ENCODE measurements at regions not wholly inside any gene's neighbourhood (a gene's known extent, or its start where the extent isn't known, plus 50 kb on each side); places are given as distances from the start of the nearest gene placed in this dataset.

DNA sequence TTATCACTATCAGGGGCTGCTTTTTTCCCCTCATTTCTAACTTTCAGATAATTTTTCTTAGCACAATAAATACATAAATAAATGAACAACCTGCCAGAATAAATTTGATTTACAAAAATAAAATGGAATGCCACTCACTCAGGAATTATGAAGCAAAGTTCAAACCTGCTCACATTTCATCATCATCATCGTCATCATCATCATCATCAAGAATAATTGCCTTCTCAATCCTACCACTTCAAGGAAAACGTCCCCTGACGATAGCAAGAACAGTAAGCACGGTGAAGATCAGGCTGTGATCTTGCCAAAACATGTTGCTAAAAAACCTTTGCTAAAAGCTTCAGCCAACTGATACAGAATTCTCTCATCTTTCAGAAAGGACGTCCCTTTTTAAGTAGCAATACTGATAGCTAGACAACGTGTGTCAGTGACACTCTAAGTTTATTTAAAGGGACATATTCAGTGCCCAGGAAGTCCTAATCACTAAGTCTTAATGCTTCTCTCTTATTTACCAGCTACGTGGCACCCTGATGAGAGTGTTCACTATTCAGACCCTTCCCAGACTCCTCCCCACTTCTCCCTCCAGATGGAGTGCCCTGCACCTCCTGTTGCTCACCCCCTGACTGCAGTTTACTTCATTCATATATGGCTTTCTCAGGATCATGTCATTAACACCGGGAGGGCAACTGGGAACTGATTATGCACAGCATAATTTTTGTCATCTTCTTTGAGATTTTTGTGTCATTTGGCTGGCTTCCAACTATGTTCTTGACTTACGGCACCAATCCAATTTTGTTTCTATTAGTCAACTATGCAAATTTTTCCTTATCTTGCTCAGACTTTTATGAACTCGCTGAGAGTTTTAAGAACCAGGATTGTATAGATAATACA, 200.1 kb upstream of the GUCY1A2 start:
- no peaks in the 10 kb centered on the region for H3K9me3 ChIP-seq (ENCODE audit: control insufficient read depth, low read length)
- DNase-seq (ENCODE audit: low read depth) = no peak
- no peaks in the 10 kb centered on the region for H3K27me3 ChIP-seq (replicated peaks; ENCODE audit: control insufficient read depth, insufficient read depth, low read length)
- H3K9ac ChIP-seq (ENCODE audit: low read length) = no peak overlapping the region
- no peaks in the 10 kb centered on the region for H3K4me1 ChIP-seq (ENCODE audit: control insufficient read depth, insufficient read depth, low read length)
- H3K4me3 ChIP-seq (ENCODE audit: low read length) = no peak overlapping the region
- no peaks in the 10 kb centered on the region for H3K36me3 ChIP-seq (ENCODE audit: control insufficient read depth, insufficient read depth, low read length, severe bottlenecking)

DNA sequence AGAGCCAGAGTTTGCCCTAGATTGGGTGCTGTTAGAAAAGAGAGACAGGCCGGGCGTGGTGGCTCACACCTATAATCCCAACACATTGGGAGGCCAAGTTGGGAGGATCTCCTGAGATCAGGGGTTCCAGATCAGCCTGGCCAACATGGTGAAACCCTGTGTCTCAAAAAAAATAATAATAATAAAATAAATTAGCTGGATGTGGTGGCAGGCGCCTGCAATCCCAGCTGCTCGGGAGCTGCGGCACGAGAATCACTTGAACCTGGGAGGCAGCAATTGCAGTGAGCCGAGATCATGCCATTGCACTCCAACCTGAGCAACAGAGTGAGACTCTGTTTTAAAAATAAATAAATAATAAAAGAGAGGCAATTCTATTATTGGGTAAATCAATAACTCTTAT, 199.2 kb upstream of the GUCY1A2 start:
- no peaks in the 10 kb centered on the region for H3K9me3 ChIP-seq (ENCODE audit: control insufficient read depth, low read length)
- H3K27me3 ChIP-seq (replicated peaks; ENCODE audit: control insufficient read depth, insufficient read depth, low read length) = no peaks in the 10 kb centered on the region
- no peak overlapping the region for H3K4me3 ChIP-seq (ENCODE audit: low read length)
- H3K4me1 ChIP-seq (ENCODE audit: control insufficient read depth, insufficient read depth, low read length) = no peaks in the 10 kb centered on the region
- DNase-seq (ENCODE audit: low read depth) = no peak
- no peaks in the 10 kb centered on the region for H3K36me3 ChIP-seq (ENCODE audit: control insufficient read depth, insufficient read depth, low read length, severe bottlenecking)
- H3K9ac ChIP-seq (ENCODE audit: low read length) = no peak overlapping the region

DNA sequence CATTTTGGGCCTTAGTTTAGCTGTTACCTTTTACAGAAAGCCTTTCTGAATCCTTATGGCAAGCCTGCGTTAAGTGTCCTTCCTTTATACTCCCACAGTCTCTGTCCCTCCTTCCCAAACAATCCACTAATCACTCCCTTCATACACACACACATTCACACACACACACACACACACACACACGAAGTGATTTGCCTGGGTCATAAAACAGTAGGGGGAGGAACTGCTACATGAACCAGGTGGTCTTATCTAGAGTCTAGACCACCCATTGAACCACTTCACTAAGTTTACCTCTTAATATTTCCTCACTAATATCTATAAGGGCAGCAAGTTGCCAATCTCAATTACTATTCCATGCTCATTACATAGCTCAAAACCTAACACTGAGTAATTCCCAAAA, 196.7 kb upstream of the GUCY1A2 start:
- no peaks in the 10 kb centered on the region for H3K4me1 ChIP-seq (ENCODE audit: control insufficient read depth, insufficient read depth, low read length)
- H3K36me3 ChIP-seq (ENCODE audit: control insufficient read depth, insufficient read depth, low read length, severe bottlenecking) = no peaks in the 10 kb centered on the region
- no peaks in the 10 kb centered on the region for H3K9me3 ChIP-seq (ENCODE audit: control insufficient read depth, low read length)
- no peak for DNase-seq (ENCODE audit: low read depth)
- no peak overlapping the region for H3K4me3 ChIP-seq (ENCODE audit: low read length)
- H3K9ac ChIP-seq (ENCODE audit: low read length) = no peak overlapping the region
- no peaks in the 10 kb centered on the region for H3K27me3 ChIP-seq (replicated peaks; ENCODE audit: control insufficient read depth, insufficient read depth, low read length)

DNA sequence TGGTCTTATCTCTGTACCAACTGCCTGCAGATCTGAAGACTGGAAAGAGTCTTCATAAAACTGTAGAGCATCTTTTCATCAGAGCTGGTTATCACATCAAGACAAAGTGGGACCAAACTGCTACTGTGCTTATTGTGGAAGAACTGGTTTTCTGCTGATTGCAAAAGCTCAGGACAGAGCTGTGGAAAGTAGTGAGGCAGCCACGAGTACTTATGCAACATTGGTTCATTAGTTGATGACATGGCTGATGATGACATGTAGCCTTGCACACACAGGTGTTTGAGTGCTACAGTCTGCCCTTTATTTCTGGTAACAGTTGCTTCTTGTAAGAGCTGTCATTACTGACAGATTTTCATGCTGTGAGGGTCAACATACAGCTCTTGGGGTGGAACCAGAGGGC, 185.4 kb upstream of the GUCY1A2 start:
- no peak overlapping the region for H3K9ac ChIP-seq (ENCODE audit: low read length)
- H3K4me1 ChIP-seq (ENCODE audit: control insufficient read depth, insufficient read depth, low read length) = peaks cover 4% of the 10 kb centered on the region
- H3K27me3 ChIP-seq (replicated peaks; ENCODE audit: control insufficient read depth, insufficient read depth, low read length) = no peaks in the 10 kb centered on the region
- DNase-seq (ENCODE audit: low read depth) = no peak
- no peak overlapping the region for H3K4me3 ChIP-seq (ENCODE audit: low read length)
- no peaks in the 10 kb centered on the region for H3K36me3 ChIP-seq (ENCODE audit: control insufficient read depth, insufficient read depth, low read length, severe bottlenecking)
- H3K9me3 ChIP-seq (ENCODE audit: control insufficient read depth, low read length) = no peaks in the 10 kb centered on the region

DNA sequence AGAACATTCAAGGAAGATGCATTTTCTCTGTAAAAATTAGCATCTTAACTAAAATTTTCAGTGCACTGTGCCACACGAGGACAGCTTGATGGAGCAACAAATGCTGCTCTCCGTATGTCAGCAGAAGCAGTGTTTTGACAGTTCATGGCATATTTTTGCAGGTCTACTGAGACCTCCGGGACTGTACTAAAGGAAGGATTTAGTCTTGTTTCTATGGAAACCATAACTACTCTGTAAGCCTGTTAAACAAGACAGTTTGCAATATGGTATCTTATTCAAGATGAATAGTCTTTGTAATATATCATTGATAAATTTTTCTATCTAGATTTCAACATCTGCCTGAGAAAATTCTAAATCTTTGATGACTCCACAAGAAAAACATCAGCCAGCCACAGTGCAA, 184.0 kb upstream of the GUCY1A2 start:
- Histone ChIP-seq H3K27me3 (replicated peaks; ENCODE audit: control insufficient read depth, insufficient read depth, low read length) (no peaks in the 10 kb centered on the region), H3K4me3 (ENCODE audit: low read length) (no peak overlapping the region), H3K9me3 (ENCODE audit: control insufficient read depth, low read length) (no peaks in the 10 kb centered on the region), H3K36me3 (ENCODE audit: control insufficient read depth, insufficient read depth, low read length, severe bottlenecking) (no peaks in the 10 kb centered on the region), H3K4me1 (ENCODE audit: control insufficient read depth, insufficient read depth, low read length) (peaks cover 11% of the 10 kb centered on the region), H3K9ac (ENCODE audit: low read length) (no peak overlapping the region)
- DNase-seq (ENCODE audit: low read depth) = no peak

DNA sequence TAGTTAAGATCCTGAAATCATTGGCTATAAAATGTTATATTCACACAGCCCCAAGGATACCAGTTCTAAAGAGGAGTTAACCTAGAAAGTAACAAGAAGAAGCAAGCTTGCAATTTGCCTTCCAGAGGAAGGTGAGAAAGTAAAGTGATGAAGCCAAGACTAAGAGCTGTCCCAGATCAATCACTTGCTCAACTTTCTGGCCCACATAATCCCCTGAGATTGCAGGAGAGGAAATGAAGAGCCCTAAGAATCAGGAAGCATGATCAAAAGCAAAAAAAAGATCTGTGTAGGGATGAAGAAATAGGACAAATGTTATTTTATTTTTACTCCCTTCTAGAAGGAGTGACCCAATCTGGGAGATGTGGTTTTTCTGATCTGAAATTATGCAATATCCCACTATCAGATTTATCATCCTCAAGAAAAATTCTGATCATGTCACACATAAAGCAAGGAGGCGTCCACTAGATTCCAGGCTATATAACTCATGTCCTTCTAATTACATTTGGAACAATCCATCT, 180.3 kb upstream of the GUCY1A2 start:
- Histone ChIP-seq H3K36me3 (ENCODE audit: control insufficient read depth, insufficient read depth, low read length, severe bottlenecking) (no peaks in the 10 kb centered on the region), H3K4me1 (ENCODE audit: control insufficient read depth, insufficient read depth, low read length) (peaks cover 11% of the 10 kb centered on the region), H3K27me3 (replicated peaks; ENCODE audit: control insufficient read depth, insufficient read depth, low read length) (no peaks in the 10 kb centered on the region), H3K9ac (ENCODE audit: low read length) (no peak overlapping the region), H3K4me3 (ENCODE audit: low read length) (no peak overlapping the region), H3K9me3 (ENCODE audit: control insufficient read depth, low read length) (no peaks in the 10 kb centered on the region)
- no peak for DNase-seq (ENCODE audit: low read depth)

DNA sequence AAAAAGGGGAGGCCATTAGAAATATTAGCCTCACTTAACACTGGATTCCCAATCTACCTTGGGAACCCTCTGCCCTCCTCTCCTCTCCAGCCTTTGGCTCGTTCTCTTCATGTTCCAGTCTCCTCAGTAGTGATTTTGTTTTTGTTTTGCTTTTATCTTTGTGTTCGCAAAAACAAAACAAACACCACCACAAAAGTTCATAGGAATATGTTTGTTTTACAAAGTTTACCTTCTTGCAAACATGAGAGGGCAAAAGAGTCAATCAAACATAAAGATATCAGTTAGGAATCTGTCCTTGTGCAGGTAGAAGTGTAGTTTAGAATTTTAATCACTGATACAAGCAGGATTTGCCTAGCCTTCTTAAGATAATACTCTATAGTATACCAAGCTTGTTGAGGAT, 179.7 kb upstream of the GUCY1A2 start:
- H3K36me3 ChIP-seq (ENCODE audit: control insufficient read depth, insufficient read depth, low read length, severe bottlenecking) = no peaks in the 10 kb centered on the region
- peaks cover 4% of the 10 kb centered on the region for H3K9me3 ChIP-seq (ENCODE audit: control insufficient read depth, low read length)
- peaks cover 11% of the 10 kb centered on the region for H3K4me1 ChIP-seq (ENCODE audit: control insufficient read depth, insufficient read depth, low read length)
- DNase-seq (ENCODE audit: low read depth) = no peak
- H3K4me3 ChIP-seq (ENCODE audit: low read length) = no peak overlapping the region
- no peaks in the 10 kb centered on the region for H3K27me3 ChIP-seq (replicated peaks; ENCODE audit: control insufficient read depth, insufficient read depth, low read length)
- no peak overlapping the region for H3K9ac ChIP-seq (ENCODE audit: low read length)

DNA sequence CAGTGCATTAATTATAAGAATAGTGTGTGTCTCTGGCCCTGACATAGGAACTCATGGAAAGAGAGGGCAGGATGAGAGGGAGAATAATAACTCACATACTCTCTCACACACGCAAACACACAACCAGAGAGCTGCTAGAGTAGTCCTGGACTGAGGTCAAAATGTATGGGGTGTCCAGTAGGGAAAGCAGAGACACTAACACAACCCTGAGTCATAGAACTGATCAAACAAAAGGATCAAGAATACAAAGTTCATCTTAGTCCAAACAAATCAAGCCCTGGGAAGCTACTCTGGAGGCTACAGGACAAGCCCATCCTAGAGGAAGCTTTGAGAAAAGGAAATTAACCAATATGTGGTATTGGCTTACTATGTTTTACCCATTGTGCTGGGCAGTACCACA, 178.5 kb upstream of the GUCY1A2 start:
- Histone ChIP-seq H3K4me3 (ENCODE audit: low read length) (no peak overlapping the region), H3K9me3 (ENCODE audit: control insufficient read depth, low read length) (peaks cover 5% of the 10 kb centered on the region), H3K4me1 (ENCODE audit: control insufficient read depth, insufficient read depth, low read length) (peaks cover 11% of the 10 kb centered on the region), H3K36me3 (ENCODE audit: control insufficient read depth, insufficient read depth, low read length, severe bottlenecking) (no peaks in the 10 kb centered on the region), H3K27me3 (replicated peaks; ENCODE audit: control insufficient read depth, insufficient read depth, low read length) (no peaks in the 10 kb centered on the region), H3K9ac (ENCODE audit: low read length) (no peak overlapping the region)
- DNase-seq (ENCODE audit: low read depth) = no peak

DNA sequence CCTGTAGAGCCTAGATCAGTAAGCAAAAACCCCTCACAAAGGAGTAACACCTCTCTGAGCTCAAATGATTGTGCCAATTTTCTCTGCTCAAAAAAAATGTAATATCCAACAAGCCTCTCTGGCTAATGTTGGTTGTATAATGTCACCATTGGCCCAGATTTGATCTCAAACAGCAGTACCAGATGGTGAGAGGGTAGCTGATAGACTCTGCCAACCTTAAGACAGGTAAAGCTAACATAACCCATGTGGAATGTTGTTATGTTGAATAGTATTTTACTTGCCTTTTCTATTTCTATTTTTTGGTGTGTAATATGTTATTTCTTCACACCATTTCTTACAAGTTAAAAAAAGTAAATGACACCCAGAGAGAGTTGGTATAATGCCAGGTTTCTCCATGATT, 166.7 kb upstream of the GUCY1A2 start:
- H3K9ac ChIP-seq (ENCODE audit: low read length) = no peak overlapping the region
- H3K36me3 ChIP-seq (ENCODE audit: control insufficient read depth, insufficient read depth, low read length, severe bottlenecking) = no peaks in the 10 kb centered on the region
- H3K4me1 ChIP-seq (ENCODE audit: control insufficient read depth, insufficient read depth, low read length) = no peaks in the 10 kb centered on the region
- peaks cover 3% of the 10 kb centered on the region for H3K9me3 ChIP-seq (ENCODE audit: control insufficient read depth, low read length)
- H3K27me3 ChIP-seq (replicated peaks; ENCODE audit: control insufficient read depth, insufficient read depth, low read length) = no peaks in the 10 kb centered on the region
- DNase-seq (ENCODE audit: low read depth) = no peak
- H3K4me3 ChIP-seq (ENCODE audit: low read length) = no peak overlapping the region

DNA sequence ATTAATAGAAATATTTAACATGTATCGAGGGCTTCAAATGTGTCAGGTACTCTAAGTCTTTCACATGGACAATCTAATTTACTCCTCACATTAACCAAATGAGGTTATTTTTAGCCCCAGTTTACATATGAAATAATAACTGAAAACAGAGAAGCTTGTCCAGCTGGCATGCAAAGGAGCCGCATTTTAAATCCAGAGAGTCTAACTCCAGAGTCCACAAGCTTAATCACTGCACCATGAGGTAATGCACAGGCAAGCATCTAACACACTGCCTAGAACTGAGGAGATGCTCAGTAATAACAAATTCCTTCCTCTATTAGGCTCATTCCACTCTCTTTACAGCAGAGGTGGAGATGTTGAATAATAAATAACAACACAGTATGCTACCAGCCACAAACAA, 165.7 kb upstream of the GUCY1A2 start:
- Histone ChIP-seq H3K4me3 (ENCODE audit: low read length) (no peak overlapping the region), H3K9me3 (ENCODE audit: control insufficient read depth, low read length) (peaks cover 3% of the 10 kb centered on the region), H3K36me3 (ENCODE audit: control insufficient read depth, insufficient read depth, low read length, severe bottlenecking) (no peaks in the 10 kb centered on the region), H3K9ac (ENCODE audit: low read length) (no peak overlapping the region), H3K27me3 (replicated peaks; ENCODE audit: control insufficient read depth, insufficient read depth, low read length) (no peaks in the 10 kb centered on the region), H3K4me1 (ENCODE audit: control insufficient read depth, insufficient read depth, low read length) (no peaks in the 10 kb centered on the region)
- no peak for DNase-seq (ENCODE audit: low read depth)

DNA sequence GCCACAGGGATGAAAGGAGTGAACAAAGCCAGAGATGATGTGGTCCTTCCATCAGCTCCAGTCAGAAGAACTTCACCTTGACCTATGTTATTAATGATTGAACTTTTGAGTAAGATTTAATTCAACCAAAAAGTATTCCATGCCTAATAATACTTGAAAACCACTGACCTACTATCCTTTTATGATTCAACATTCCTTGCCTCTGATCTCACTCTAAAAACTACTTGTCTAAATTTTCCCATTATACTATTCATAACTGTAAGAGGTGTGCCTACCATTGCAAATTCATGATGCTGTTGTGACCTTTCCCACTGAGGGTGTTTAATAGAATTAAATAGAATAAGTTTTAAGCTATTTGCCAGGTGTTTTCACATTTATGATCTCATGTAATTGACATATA, 164.7 kb upstream of the GUCY1A2 start:
- DNase-seq (ENCODE audit: low read depth) = no peak
- Histone ChIP-seq H3K9ac (ENCODE audit: low read length) (no peak overlapping the region), H3K36me3 (ENCODE audit: control insufficient read depth, insufficient read depth, low read length, severe bottlenecking) (no peaks in the 10 kb centered on the region), H3K27me3 (replicated peaks; ENCODE audit: control insufficient read depth, insufficient read depth, low read length) (no peaks in the 10 kb centered on the region), H3K9me3 (ENCODE audit: control insufficient read depth, low read length) (peaks cover 3% of the 10 kb centered on the region), H3K4me1 (ENCODE audit: control insufficient read depth, insufficient read depth, low read length) (no peaks in the 10 kb centered on the region), H3K4me3 (ENCODE audit: low read length) (no peak overlapping the region)

DNA sequence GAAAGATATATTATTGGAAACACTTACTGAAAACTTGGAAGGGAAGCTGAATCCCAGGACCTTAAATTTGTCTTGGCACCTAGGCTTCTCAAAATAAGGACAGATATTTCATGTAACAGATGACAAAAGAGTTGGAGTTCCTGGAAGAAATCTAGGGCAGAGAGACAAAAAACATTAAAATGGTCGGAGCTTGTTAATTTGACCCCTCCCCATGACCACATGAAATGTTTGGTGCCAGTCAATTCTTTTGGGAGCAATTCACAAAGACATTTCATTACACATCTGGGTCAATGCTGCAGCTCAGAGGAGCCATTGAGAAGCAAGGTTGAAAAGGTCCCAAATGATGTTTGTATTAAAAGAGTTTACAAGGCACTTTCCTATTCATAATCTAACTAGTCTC, 162.0 kb upstream of the GUCY1A2 start:
- no peaks in the 10 kb centered on the region for H3K36me3 ChIP-seq (ENCODE audit: control insufficient read depth, insufficient read depth, low read length, severe bottlenecking)
- H3K4me1 ChIP-seq (ENCODE audit: control insufficient read depth, insufficient read depth, low read length) = no peaks in the 10 kb centered on the region
- no peaks in the 10 kb centered on the region for H3K27me3 ChIP-seq (replicated peaks; ENCODE audit: control insufficient read depth, insufficient read depth, low read length)
- H3K9ac ChIP-seq (ENCODE audit: low read length) = no peak overlapping the region
- H3K4me3 ChIP-seq (ENCODE audit: low read length) = no peak overlapping the region
- H3K9me3 ChIP-seq (ENCODE audit: control insufficient read depth, low read length) = no peaks in the 10 kb centered on the region
- no peak for DNase-seq (ENCODE audit: low read depth)

Data from adipocyte (in vitro differentiated cells).